Gastroesophageal sphincter (tissue), 4 donors: ENCODE measurements at regions not wholly inside any gene's neighbourhood (a gene's known extent, or its start where the extent isn't known, plus 50 kb on each side); places are given as distances from the start of the nearest gene placed in this dataset.

Experiments used
- ATAC-seq: fragments of 150-250 bp; one replicate; pipeline ENCODE4 v1.9.1; 2016; ENCODE audit warnings: mild to moderate bottlenecking, moderate library complexity
- H3K27ac ChIP-seq, 4 donors: fragments of 200-600 bp; sonication (generic) in 3 of 4; 1 replicate in 3 of 4; 2 replicates in 1 of 4; pipeline ENCODE4 v1.5.1; 2016 to 2019
- H3K27me3 ChIP-seq: fragments of 200-600 bp; sonication (generic); one replicate; pipeline ENCODE4 v1.5.1; 2019
- H3K36me3 ChIP-seq, 2 donors: fragments of 200-600 bp; sonication (generic); one replicate each; pipeline ENCODE4 v1.5.1; 2019; ENCODE audit warnings: control low read depth in 1 of 2
- H3K4me1 ChIP-seq, 3 donors: fragments of 200-600 bp; sonication (generic); 1 replicate in 2 of 3; 2 replicates in 1 of 3; pipeline ENCODE4 v1.5.1; 2016 to 2019; ENCODE audit warnings: control low read depth in 2 of 3
- H3K4me3 ChIP-seq, 2 donors: fragments of 200-600 bp; sonication (generic); one replicate each; pipeline ENCODE4 v1.5.1; 2019; ENCODE audit warnings: mild to moderate bottlenecking in 1 of 2, moderate library complexity in 1 of 2
- H3K9me3 ChIP-seq, 3 donors: fragments of 200-600 bp; sonication (generic); one replicate each; pipeline ENCODE4 v1.5.1; 2017 to 2019; ENCODE audit warnings: control low read depth in 2 of 3
- CTCF ChIP-seq, 4 experiments: fragments of 200-600 bp in 2 of 4; fragments of 450-650 bp in 2 of 4; sonication (generic) in 1 of 4; IDR thresholded peaks; one replicate each; pipeline ENCODE4 v1.5.1; 2017 to 2019; ENCODE audit warnings: antibody characterized with exemption in 4 of 4, mild to moderate bottlenecking in 2 of 4, moderate library complexity in 2 of 4
- EP300 ChIP-seq: sonication (generic); formaldehyde crosslinking; IDR thresholded peaks from one replicate; pipeline ENCODE4 v1.6.1; 2017; ENCODE audit warnings: antibody characterized with exemption, mild to moderate bottlenecking
- POLR2A ChIP-seq, 2 donors: fragments of 450-650 bp; IDR thresholded peaks; one replicate each; pipeline ENCODE4 v1.6.1; 2017; ENCODE audit warnings: antibody characterized with exemption in 2 of 2, mild to moderate bottlenecking in 2 of 2, moderate library complexity in 1 of 2
- POLR2AphosphoS5 ChIP-seq: sonication (generic); formaldehyde crosslinking; IDR thresholded peaks from one replicate; pipeline ENCODE4 v1.6.1; 2017; ENCODE audit warnings: antibody characterized with exemption
- WGBS, 2 donors: methylation state at CpG; one replicate each; pipeline ENCODE4 v1.1.5; 2018; ENCODE audit warnings: low coverage in 1 of 2; 5-methylcytosine and 5-hydroxymethylcytosine counted together

DNA sequence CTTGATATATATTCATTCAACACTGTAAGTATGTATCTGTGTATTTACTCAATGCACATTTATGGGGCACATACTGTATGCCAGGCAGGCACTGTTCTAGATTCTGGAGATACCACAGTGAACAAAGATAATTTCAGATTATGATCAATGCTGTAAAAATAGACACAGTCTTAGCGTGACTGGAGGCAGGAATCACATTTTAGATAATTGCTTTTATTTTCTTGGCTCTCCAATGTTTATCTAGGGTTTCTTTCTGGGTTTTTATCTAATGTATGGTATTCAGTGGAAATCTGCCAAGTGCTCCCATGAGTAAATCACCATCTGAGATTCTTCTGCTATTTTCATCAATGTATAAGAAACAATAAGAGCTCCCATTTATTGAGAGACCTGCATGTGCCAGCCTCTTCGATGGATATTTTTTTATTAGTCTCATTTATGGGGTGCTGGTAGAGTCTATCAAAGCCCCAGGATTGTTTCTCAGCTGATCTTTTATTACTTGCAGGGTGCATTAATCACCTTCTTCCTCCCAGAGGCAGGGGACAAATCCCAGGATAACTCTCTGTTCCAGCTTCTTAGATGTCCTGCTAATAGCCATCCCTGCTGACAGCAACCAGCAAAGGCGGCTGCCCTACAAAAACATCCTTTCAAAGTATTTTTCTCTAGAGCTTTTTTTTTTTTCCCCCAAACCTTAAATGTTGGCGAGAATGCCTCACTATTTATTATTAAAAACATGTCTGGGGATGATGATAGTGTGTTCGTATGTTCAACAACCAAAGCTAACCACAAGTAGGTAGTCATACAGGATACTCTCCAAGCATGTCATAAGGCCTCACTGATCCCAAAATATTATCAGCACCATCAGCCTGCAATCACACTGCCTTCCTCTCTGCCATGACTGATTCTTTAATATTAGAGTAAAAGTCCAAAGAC lies 331.0 kb upstream of the RASGRP1 start:
- Histone ChIP-seq H3K4me3 (no peak overlapping the region), H3K27me3 (no peaks in the 10 kb centered on the region), H3K27ac (no peak overlapping the region), H3K36me3 (no peaks in the 10 kb centered on the region), H3K4me1 (peaks cover 2 to 13% (median 7%) of the 10 kb centered on the region in 3 donors), H3K9me3 (no peaks in the 10 kb centered on the region)
- TF ChIP-seq POLR2A (IDR thresholded peaks at IDR 0.05) (no peak), EP300 (no peak), CTCF (IDR thresholded peaks at IDR 0.05) (no peak)
- ATAC-seq, result no peak
- 73 to 80% methylated on average over 5 of the region's 5 CpGs for WGBS, 2 donors

DNA sequence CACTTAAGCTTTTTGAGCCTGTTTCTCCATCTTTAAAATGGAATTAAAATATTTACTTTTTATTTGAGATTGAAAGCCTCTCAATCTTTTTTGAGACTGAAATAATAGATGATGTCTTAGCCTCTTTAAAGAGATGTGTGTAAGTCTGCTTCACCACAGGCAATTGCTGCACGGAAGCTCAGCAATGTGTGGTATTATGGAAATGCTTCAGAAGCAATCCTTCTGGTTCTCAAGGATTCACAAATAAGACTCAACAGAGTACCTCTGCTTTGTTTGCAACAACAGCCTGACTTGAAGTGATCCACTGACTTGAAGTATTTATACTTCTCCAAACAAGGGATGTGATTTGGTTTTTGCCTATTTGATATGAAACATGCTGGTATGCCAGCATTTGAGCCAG lies 332.0 kb upstream of the RASGRP1 start:
- TF ChIP-seq EP300 (no peak), POLR2A (IDR thresholded peaks at IDR 0.05) (no peak), CTCF (IDR thresholded peaks at IDR 0.05) (no peak), POLR2AphosphoS5 (no peak)
- Histone ChIP-seq H3K27ac (no peak overlapping the region), H3K27me3 (no peaks in the 10 kb centered on the region), H3K4me1 (peaks cover 2 to 13% (median 7%) of the 10 kb centered on the region in 3 donors), H3K4me3 (no peak overlapping the region), H3K36me3 (no peaks in the 10 kb centered on the region), H3K9me3 (no peaks in the 10 kb centered on the region)
- 82 to 90% methylated on average over 1 of the region's 1 CpG for WGBS, 2 donors
- ATAC-seq, result no peak

DNA sequence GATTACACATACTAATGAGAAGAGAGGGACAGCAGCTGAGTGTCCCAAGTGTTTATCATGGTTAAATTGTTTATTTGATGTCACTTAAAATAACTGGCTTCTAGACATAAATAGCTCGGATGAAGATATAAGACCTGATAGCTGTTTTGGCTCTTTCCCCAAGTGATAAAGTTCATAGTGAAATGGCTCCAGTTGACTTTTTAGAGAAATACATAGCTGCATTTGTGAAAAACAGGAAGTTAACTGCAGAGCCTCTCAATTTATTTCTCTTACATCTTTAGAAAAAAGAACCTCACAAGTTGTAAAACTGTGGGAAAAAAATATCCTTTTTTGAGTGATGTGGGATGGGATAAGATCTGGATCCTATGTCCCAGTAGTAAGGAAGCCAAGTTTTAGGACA lies 332.9 kb upstream of the RASGRP1 start:
- no peak for TF ChIP-seq CTCF (IDR thresholded peaks at IDR 0.05)
- no peak for TF ChIP-seq POLR2A (IDR thresholded peaks at IDR 0.05)
- TF ChIP-seq EP300, result no peak
- TF ChIP-seq POLR2AphosphoS5, result no peak
- ATAC-seq, result no peak
- Histone ChIP-seq H3K4me3 (no peak overlapping the region), H3K27ac (no peak overlapping the region), H3K9me3 (no peaks in the 10 kb centered on the region), H3K27me3 (no peaks in the 10 kb centered on the region), H3K4me1 (peaks cover 2 to 13% (median 7%) of the 10 kb centered on the region in 3 donors), H3K36me3 (no peaks in the 10 kb centered on the region)
- 77 to 100% methylated on average over 1 of the region's 1 CpG for WGBS, 2 donors

DNA sequence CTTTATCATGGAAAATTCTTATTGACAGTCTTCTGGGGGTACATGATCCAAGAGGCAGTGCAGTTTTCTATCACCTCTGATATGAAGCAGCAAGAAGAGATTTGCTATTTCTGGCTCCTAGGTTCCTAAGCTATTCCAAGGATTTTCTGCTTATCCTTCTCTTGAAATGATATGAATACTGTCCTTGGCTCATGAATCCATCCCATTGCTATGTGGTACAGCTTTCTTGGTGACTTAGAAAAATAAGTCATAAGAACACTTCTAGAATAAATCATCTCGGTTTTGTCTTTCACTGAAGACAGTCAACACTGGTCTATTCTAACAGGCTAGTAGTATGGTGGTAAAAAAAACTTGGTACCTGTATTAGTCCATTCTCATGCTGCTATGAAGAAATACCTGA lies 333.6 kb upstream of the RASGRP1 start:
- WGBS, 2 donors, result 50% methylated on average over 1 of the region's 1 CpG; no CpG with 5 or more reads in 1 of the 2 donors
- no peak overlapping the region for H3K4me3 ChIP-seq
- no peaks in the 10 kb centered on the region for H3K36me3 ChIP-seq
- no peaks in the 10 kb centered on the region for H3K27me3 ChIP-seq
- TF ChIP-seq POLR2AphosphoS5, result no peak
- TF ChIP-seq EP300, result no peak
- no peak for TF ChIP-seq POLR2A (IDR thresholded peaks at IDR 0.05)
- no peak for TF ChIP-seq CTCF (IDR thresholded peaks at IDR 0.05)
- H3K27ac ChIP-seq, result no peak overlapping the region
- peaks cover 2 to 13% (median 7%) of the 10 kb centered on the region in 3 donors for H3K4me1 ChIP-seq
- ATAC-seq, result no peak
- H3K9me3 ChIP-seq, result no peaks in the 10 kb centered on the region

GRCh38 chr15:38899300-38899699 lies 334.7 kb upstream of the RASGRP1 start:
- H3K4me3 ChIP-seq, result no peak overlapping the region
- TF ChIP-seq EP300, result no peak
- TF ChIP-seq CTCF (IDR thresholded peaks at IDR 0.05), result no peak
- no peak for TF ChIP-seq POLR2AphosphoS5
- no peak for TF ChIP-seq POLR2A (IDR thresholded peaks at IDR 0.05)
- no peaks in the 10 kb centered on the region for H3K9me3 ChIP-seq
- no peaks in the 10 kb centered on the region for H3K36me3 ChIP-seq
- 60 to 79% methylated on average over 2 of the region's 2 CpGs for WGBS, 2 donors
- no peak for ATAC-seq
- no peak overlapping the region for H3K27ac ChIP-seq
- peaks cover 1 to 6% (median 2%) of the 10 kb centered on the region in 3 donors for H3K4me1 ChIP-seq
- no peaks in the 10 kb centered on the region for H3K27me3 ChIP-seq
